CD4-positive, alpha-beta T cell treated with Interleukin-4 for 4 hours (primary cell): ENCODE measurements at regions not wholly inside any gene's neighbourhood (a gene's known extent, or its start where the extent isn't known, plus 50 kb on each side); places are given as distances from the start of the nearest gene placed in this dataset.
"Not testable (repeated sequence)": the region's sequence is repeated elsewhere in the genome, so short reads cannot be mapped to it uniquely, and the experiment has no call there.

Experiments
- DNase-seq: peaks from one replicate; pipeline ENCODE4 v3.0.0-alpha.2; 2020

DNA sequence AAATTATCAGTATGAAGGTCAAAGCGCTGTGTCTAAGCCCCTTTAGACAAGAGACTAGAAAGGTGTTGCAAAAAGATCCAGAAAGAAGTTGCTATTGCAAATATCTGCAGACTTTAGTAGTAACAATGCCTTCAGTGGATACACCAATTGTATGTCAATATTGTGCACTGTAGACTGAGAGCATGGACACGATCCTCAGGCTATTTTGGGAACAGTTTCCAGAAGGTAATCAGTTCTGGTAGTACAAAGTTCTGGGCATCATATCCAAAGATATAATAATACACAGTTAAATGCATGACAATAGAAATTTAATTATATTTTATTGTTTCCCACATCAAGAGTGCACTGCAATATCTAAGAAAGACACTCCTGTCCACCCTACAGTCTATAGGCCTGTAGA lies 84.1 kb upstream of the LUZP2 start:
- no peak for DNase-seq

DNA sequence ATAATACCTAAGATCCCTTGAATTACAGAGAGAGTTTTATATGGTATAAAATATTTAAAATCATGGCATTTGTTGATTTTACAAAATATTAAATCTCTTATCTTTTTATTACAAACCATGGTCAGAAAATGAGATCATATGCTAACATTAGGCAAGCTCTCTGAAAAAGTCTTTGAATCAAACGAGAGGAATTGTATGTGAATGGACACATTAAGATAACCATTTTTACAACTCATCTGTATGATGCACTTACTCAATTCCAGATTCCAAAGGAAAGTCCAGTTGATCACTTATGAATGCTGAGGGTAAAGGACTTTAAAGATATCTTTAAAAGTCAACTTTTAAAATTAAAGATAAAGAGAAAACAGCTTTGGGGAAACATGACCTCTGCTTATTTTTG lies 83.5 kb upstream of the LUZP2 start:
- no peak for DNase-seq

DNA sequence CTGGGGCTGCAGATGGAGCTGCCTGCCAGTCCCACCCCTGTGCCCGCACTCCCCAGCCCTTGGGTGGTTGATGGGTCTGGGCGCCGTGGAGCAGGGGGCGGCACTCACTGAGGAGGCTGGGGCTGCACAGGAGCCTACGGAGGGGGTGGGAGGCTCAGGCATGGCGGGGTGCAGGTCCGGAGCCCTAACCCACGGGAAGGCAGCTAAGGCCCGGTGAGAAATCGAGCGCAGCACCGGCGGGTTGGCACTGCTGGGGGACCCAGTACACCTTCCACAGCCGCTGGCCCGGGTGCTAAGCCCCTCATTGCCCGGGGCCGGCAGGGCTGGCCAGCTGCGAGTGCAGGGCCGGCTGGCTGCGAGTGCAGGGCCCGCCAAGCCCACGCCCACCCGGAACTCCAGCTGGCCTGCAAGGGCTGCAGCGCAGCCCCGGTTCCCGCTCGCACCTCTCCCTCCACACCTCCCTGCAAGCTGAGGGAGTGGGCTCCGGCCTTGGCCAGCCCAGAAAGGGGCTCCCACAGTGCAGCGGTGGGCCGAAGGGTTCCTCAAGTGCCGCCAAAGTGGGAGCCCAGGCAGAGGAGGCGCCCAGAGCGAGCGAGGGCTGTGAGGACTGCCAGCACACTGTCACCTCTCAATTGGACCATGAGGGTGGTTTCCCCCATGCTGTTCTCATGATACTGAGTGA lies 80.8 kb upstream of the LUZP2 start:
- DNase-seq: not testable (repeated sequence)

DNA sequence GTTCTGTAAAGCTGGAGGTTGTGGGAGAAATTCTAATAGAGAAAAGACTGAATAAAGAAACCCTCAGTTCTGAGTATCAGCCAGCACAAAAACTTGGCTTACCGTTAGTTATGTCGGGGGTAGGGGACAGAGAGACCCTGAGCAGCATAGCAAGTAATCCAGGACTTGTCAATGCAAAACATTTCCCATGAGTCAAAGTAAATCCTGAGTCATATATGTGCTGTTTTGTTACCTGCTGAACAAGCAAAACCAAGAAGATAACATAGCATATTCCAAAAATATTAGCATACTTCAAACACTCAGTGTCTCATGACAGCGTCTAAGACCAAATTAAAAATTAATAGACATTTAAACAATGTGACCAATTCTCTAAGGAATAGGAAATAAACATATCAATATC lies 75.1 kb upstream of the LUZP2 start:
- DNase-seq: no peak

DNA sequence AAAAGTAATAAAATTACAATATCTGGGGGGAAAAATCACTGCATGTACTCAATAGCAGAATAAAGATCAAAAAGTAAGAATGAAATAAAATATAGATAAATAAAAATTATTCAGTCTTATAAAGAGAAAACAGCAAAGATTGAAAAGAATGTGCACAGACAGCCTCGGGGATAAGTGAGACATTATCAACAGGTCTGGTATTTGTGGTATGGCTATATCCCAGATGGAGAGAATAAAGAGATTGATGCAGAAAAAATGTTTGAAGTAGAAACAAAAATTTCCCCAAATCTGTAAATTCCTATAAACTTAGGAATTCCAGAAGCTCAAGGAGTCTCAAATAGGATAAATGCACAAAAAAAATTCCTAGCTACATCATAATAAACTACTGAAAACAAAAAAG lies 74.5 kb upstream of the LUZP2 start:
- no peak for DNase-seq

DNA sequence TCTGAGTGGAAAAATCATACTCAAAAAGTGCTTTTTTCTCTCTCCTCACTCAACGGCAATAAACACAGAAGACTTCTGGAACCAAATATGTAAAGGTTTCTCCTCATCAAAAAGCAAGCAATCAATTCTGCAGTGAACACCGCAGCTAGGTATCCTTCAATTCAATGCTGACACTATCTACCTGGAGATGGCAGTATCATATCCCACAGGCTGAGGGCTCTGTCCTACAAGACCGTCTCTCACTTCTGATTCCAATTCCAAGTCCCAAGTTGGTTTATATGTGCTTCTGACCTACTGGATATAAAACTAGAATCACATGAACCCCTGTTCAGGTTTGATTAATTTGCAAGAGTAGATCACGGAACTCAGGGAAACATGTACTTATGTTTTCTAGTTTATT lies 59.7 kb upstream of the LUZP2 start:
- DNase-seq: no peak
